Prostate gland (tissue), 2 donors: ENCODE measurements at regions not wholly inside any gene's neighbourhood (a gene's known extent, or its start where the extent isn't known, plus 50 kb on each side); places are given as distances from the start of the nearest gene placed in this dataset.

Experiments
- POLR2A ChIP-seq: fragments of 450-650 bp; IDR thresholded peaks from one replicate; pipeline ENCODE4 v1.6.1; 2016; ENCODE audit warnings: antibody characterized with exemption, mild to moderate bottlenecking
- POLR2AphosphoS5 ChIP-seq: sonication (generic); formaldehyde crosslinking; IDR thresholded peaks from one replicate; pipeline ENCODE4 v1.6.1; 2017; ENCODE audit warnings: antibody characterized with exemption
- TF ChIP-seq, protein P1 (sequence below), 4 experiments: fragments of 200-600 bp in 2 of 4; fragments of 450-650 bp in 2 of 4; sonication (generic) in 2 of 4; IDR thresholded peaks; 1 replicate in 3 of 4; 2 replicates in 1 of 4; pipeline ENCODE4 v1.5.1; 2016 to 2019; ENCODE audit warnings: antibody characterized with exemption in 4 of 4, mild to moderate bottlenecking in 2 of 4, moderate library complexity in 2 of 4

DNA sequence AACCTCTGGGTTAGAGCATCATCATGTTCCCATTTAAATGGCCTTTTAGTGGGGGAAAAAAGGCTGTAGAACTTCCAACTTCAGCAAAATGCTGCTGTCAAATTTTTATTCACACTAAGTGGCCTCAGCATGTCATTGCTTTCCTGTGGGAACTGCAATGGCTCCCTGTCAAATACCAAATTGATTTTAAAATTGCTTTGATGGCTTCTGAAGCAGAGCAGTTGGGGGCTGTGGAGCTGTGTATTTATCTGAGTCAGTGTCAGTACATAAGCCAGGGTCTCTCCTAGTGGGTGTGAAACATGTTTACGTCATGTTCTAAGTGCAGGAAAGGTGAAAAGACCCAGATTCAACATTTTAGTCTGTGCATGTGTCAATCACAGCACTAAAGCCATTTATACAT lies 171.3 kb downstream of the CDH19 start:
- TF ChIP-seq POLR2A (no peak), POLR2AphosphoS5 (no peak)
- TF ChIP-seq, protein P1, sequence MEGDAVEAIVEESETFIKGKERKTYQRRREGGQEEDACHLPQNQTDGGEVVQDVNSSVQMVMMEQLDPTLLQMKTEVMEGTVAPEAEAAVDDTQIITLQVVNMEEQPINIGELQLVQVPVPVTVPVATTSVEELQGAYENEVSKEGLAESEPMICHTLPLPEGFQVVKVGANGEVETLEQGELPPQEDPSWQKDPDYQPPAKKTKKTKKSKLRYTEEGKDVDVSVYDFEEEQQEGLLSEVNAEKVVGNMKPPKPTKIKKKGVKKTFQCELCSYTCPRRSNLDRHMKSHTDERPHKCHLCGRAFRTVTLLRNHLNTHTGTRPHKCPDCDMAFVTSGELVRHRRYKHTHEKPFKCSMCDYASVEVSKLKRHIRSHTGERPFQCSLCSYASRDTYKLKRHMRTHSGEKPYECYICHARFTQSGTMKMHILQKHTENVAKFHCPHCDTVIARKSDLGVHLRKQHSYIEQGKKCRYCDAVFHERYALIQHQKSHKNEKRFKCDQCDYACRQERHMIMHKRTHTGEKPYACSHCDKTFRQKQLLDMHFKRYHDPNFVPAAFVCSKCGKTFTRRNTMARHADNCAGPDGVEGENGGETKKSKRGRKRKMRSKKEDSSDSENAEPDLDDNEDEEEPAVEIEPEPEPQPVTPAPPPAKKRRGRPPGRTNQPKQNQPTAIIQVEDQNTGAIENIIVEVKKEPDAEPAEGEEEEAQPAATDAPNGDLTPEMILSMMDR (IDR thresholded peaks at IDR 0.05) = no peak
